ENCODE measurements at regions not wholly inside any gene's neighbourhood (a gene's known extent, or its start where the extent isn't known, plus 50 kb on each side); places are given as distances from the start of the nearest gene placed in this dataset.

- H3K14ac ChIP-seq (replicated peaks; ENCODE audit: low read depth, low read length), result no peak overlapping the region
These were observed 287.9 kb upstream of the KLHL29 start for GRCh38 chr2:23096906-23097602.

More at GRCh38 chr2:23096906-23097602, 287.9 kb upstream of the KLHL29 start:
- no peak overlapping the region for H3K18ac ChIP-seq (ENCODE audit: low read depth, low read length)
- H4K20me1 ChIP-seq (ENCODE audit: insufficient read depth, low read length), result no peaks in the 10 kb centered on the region
- TF ChIP-seq CTCF (conservative IDR thresholded peaks at IDR 0.05; ENCODE audit: low read depth, low read length), result no peak
- no peak for TF ChIP-seq RCOR1 (IDR thresholded peaks at IDR 0.05; ENCODE audit: insufficient replicate concordance, low read length)
- no peak for TF ChIP-seq POLR2A (IDR thresholded peaks at IDR 0.05; ENCODE audit: low read depth, low read length)
- TF ChIP-seq MAFK (IDR thresholded peaks at IDR 0.05; ENCODE audit: low read depth, low read length), result no peak
- no peak for TF ChIP-seq NFE2L2 (IDR thresholded peaks at IDR 0.05; ENCODE audit: low read depth, low read length)
- no peak for TF ChIP-seq RAD21 (IDR thresholded peaks at IDR 0.05; ENCODE audit: low read length)
- TF ChIP-seq USF2 (IDR thresholded peaks at IDR 0.05; ENCODE audit: low read depth, low read length), result no peak
- TF ChIP-seq MXI1 (IDR thresholded peaks at IDR 0.05; ENCODE audit: borderline replicate concordance, low read depth, low read length), result no peak
- TF ChIP-seq SMC3 (IDR thresholded peaks at IDR 0.05; ENCODE audit: low read depth, low read length), result no peak
- no peak for TF ChIP-seq CHD1 (IDR thresholded peaks at IDR 0.05; ENCODE audit: low read depth, low read length)
- no peak for TF ChIP-seq CEBPB (IDR thresholded peaks at IDR 0.05; ENCODE audit: low read depth, low read length)
- TF ChIP-seq MAZ (IDR thresholded peaks at IDR 0.05; ENCODE audit: borderline replicate concordance, low read depth, low read length), result no peak
- TF ChIP-seq BHLHE40 (IDR thresholded peaks at IDR 0.05; ENCODE audit: low read depth, low read length), result no peak
- no peak for TF ChIP-seq ELK1 (IDR thresholded peaks at IDR 0.05; ENCODE audit: borderline replicate concordance, low read depth, low read length)
- no peak for TF ChIP-seq FOS (IDR thresholded peaks at IDR 0.05; ENCODE audit: low read depth, low read length)
- no peak for TF ChIP-seq RFX5 (IDR thresholded peaks at IDR 0.05; ENCODE audit: low read depth, low read length)
- no peak overlapping the region for H3K9ac ChIP-seq (ENCODE audit: low read depth, low read length)
- no peak overlapping the region for H4K8ac ChIP-seq (ENCODE audit: low read depth in 2 of 2, low read length in 2 of 2)
- no peaks in the 10 kb centered on the region for H3K4me1 ChIP-seq (ENCODE audit: control insufficient read depth, insufficient read depth, low read length)
- no peak overlapping the region for H2AFZ ChIP-seq (replicated peaks; ENCODE audit: low read length, poor library complexity)
- H3K56ac ChIP-seq (ENCODE audit: extremely low read depth, insufficient read depth, low read length), result no peak overlapping the region
- no peak overlapping the region for H4K91ac ChIP-seq (ENCODE audit: insufficient read depth, low read depth, low read length)
- no peaks in the 10 kb centered on the region for H3K36me3 ChIP-seq (ENCODE audit: control insufficient read depth, insufficient read depth, low read length)
- BruUV-seq (replicated peaks), result no TSS peak
- no CpG with 5 or more reads among the region's 3 CpGs for WGBS, 2 experiments (ENCODE audit: extremely low coverage in 2 of 2, insufficient read length in 1 of 2)
- H2AK5ac ChIP-seq (ENCODE audit: low read depth, low read length), result no peak overlapping the region
- ChIA-PET CTCF (no interaction called here), POLR2A (ENCODE audit: unreplicated experiment) (no interaction called here)
- no peak overlapping the region for H2BK120ac ChIP-seq (ENCODE audit: low read depth, low read length)
- no peak overlapping the region for H3K27ac ChIP-seq (ENCODE audit: insufficient read depth, low read length)
- H3K23ac ChIP-seq (ENCODE audit: low read depth, low read length), result no peak overlapping the region
- no peak overlapping the region for H2BK15ac ChIP-seq (ENCODE audit: low read depth, low read length)
- H3K4ac ChIP-seq (ENCODE audit: low read depth, low read length), result no peak overlapping the region
- H3K9me3 ChIP-seq (ENCODE audit: control insufficient read depth, insufficient read depth, low read length), result peaks cover 4% of the 10 kb centered on the region; the same call in 1 of the 2 replicates
- intact Hi-C loops (cut with micrococcal nuclease), result no loop called here
- DNase-seq (no peak), ATAC-seq (ENCODE audit: low read depth) (no peak)
- H3K9me1 ChIP-seq (ENCODE audit: insufficient read depth, low read length), result no peaks in the 10 kb centered on the region
- no peak overlapping the region for H2AK9ac ChIP-seq (replicated peaks; ENCODE audit: low read depth, low read length, poor library complexity)
- dilution Hi-C loops (cut with HindIII; ENCODE audit: low sequenced_read_pairs, unreplicated experiment), result no loop called here
- no peaks in the 10 kb centered on the region for H3K79me1 ChIP-seq (ENCODE audit: low read depth in 1 of 2, low read length in 2 of 2)
- H2BK5ac ChIP-seq (ENCODE audit: low read depth, low read length, poor library complexity, severe bottlenecking), result no peak overlapping the region
- no peak overlapping the region for H4K5ac ChIP-seq (ENCODE audit: low read depth, low read length)
- in situ Hi-C loops (cut with MboI; ENCODE audit: low sequenced_read_pairs), result no loop called here
- no peak overlapping the region for H2BK20ac ChIP-seq (ENCODE audit: low read depth, low read length)
- H3K4me3 ChIP-seq (ENCODE audit: insufficient read depth, low read depth, low read length), result no peak overlapping the region
- no peak overlapping the region for H3K4me2 ChIP-seq (ENCODE audit: low read depth, low read length)
- no peaks in the 10 kb centered on the region for H3K27me3 ChIP-seq (ENCODE audit: control insufficient read depth, insufficient read depth, low read length)

All from IMR-90 (cell line).